HCT116 (cell line): ENCODE measurements at regions not wholly inside any gene's neighbourhood (a gene's known extent, or its start where the extent isn't known, plus 50 kb on each side); places are given as distances from the start of the nearest gene placed in this dataset.

Source experiments
- ATAC-seq: fragments of 200-7000 bp; cut with Tn5 transposase; 2 replicates; pipeline ENCODE4 v1.9.1; 2020; ENCODE audit warnings: mild to moderate bottlenecking, moderate library complexity
- BruUV-seq: library from RNA; stranded (reverse); fragments of 400-500 nt; replicated peaks from 2 replicates; lab custom pipeline; 2021; lab: Mats Ljungman, UMichigan
- CTCF ChIA-PET: fragments of 300-600 bp; sonication (Branson Sonifier 250); formaldehyde crosslinking; loops from one replicate; lab custom pipeline; 2021; ENCODE audit warnings: antibody characterized with exemption; lab: Charles Lee
- POLR2A ChIA-PET: fragments of 300-600, 350-600 bp; sonication (Branson Sonifier 250); formaldehyde crosslinking; loops from one replicate; lab custom pipeline; 2021; ENCODE audit warnings: antibody characterized with exemption; lab: Charles Lee
- RAD21 ChIA-PET, 2 experiments: fragments of 300-600 bp; sonication (Branson Sonifier 250); formaldehyde crosslinking; loops; one replicate each; lab custom pipeline; 2023; ENCODE audit warnings: low total read pairs in 2 of 2; ENCODE audit not compliant: uncharacterized antibody in 2 of 2, unreplicated experiment in 2 of 2, low non-redundant PET in 1 of 2; lab: Charles Lee
- DNase-seq: peaks from one replicate; pipeline ENCODE4 v3.0.0-alpha.2; 2010; ENCODE audit warnings: low read depth, low spot score
- H2AFZ ChIP-seq: fragments of 200-600 bp; shearing (Covaris generic), sonication (generic); 2 replicates; pipeline ENCODE4 v1.6.1; 2017; ENCODE audit warnings: low read depth, mixed run types, mixed read lengths, antibody characterized with exemption, low read length; ENCODE audit not compliant: poor library complexity, severe bottlenecking
- H3K27ac ChIP-seq: 2 replicates; pipeline ENCODE4 v1.5.1; 2012; ENCODE audit warnings: low read depth, low read length
- H3K27me3 ChIP-seq: fragments of 200-600 bp; sonication (generic); 2 replicates; pipeline ENCODE4 v1.6.1; 2016; ENCODE audit warnings: mixed run types, low read length, mixed read lengths; ENCODE audit not compliant: insufficient read depth
- H3K36me3 ChIP-seq, 2 experiments: fragments of 200-500 bp in 1 of 2; fragments of 200-600 bp in 1 of 2; sonication (Bioruptor generic) in 1 of 2; sonication (generic) in 1 of 2; 2 replicates each; pipeline versions ENCODE4 v1.5.1 to v1.6.1; 2014 to 2016; ENCODE audit warnings: low read length in 2 of 2, inconsistent platforms in 1 of 2, mixed read lengths in 1 of 2, mixed run types in 1 of 2; ENCODE audit not compliant: insufficient read depth in 2 of 2, control insufficient read depth in 1 of 2
- H3K4me1 ChIP-seq, 2 experiments: fragments of 200-600 bp in 1 of 2; sonication (generic) in 1 of 2; 2 replicates each; pipeline versions ENCODE4 v1.5.1 to v1.6.1; 2012 to 2017; ENCODE audit warnings: low read length in 2 of 2, inconsistent platforms in 1 of 2, mild to moderate bottlenecking in 1 of 2, mixed read lengths in 1 of 2, mixed run types in 1 of 2, moderate library complexity in 1 of 2; ENCODE audit not compliant: insufficient read depth in 2 of 2, control insufficient read depth in 1 of 2
- H3K4me2 ChIP-seq: fragments of 200-600 bp; sonication (generic); 2 replicates; pipeline ENCODE4 v1.6.1; 2017; ENCODE audit warnings: mixed run types, low read length, mixed read lengths
- H3K4me3 ChIP-seq, 2 experiments: fragments of 200-600 bp in 1 of 2; sonication (generic) in 1 of 2; replicated peaks in 1 of 2; 2 replicates each; pipeline ENCODE4 v1.5.1; 2011 to 2016; ENCODE audit warnings: low read length in 2 of 2, control low read depth in 1 of 2, low read depth in 1 of 2, mild to moderate bottlenecking in 1 of 2, mixed read lengths in 1 of 2, mixed run types in 1 of 2
- H3K79me2 ChIP-seq: fragments of 200-600 bp; sonication (generic); 2 replicates; pipeline ENCODE4 v1.6.1; 2017; ENCODE audit warnings: mild to moderate bottlenecking, mixed run types, low read length, moderate library complexity, mixed read lengths; ENCODE audit not compliant: insufficient read depth
- H3K9ac ChIP-seq: fragments of 200-600 bp; sonication (generic); 2 replicates; pipeline ENCODE4 v1.6.1; 2016; ENCODE audit warnings: low read length, mixed read lengths
- H3K9me2 ChIP-seq: fragments of 200-600 bp; sonication (generic), shearing (Covaris generic); 2 replicates; pipeline ENCODE4 v1.6.1; 2017; ENCODE audit warnings: mixed run types, mild to moderate bottlenecking, moderate library complexity; ENCODE audit not compliant: insufficient read depth
- H3K9me3 ChIP-seq, 2 experiments: fragments of 200-500 bp in 1 of 2; fragments of 200-600 bp in 1 of 2; sonication (Bioruptor generic) in 1 of 2; sonication (generic) in 1 of 2; 2 replicates each; pipeline ENCODE4 v1.6.1; 2014 to 2017; ENCODE audit warnings: low read length in 2 of 2, mixed read lengths in 2 of 2, inconsistent platforms in 1 of 2, low read depth in 1 of 2, mild to moderate bottlenecking in 1 of 2, mixed run types in 1 of 2, moderate library complexity in 1 of 2; ENCODE audit not compliant: control insufficient read depth in 1 of 2, insufficient read depth in 1 of 2
- H4K20me1 ChIP-seq: fragments of 200-600 bp; sonication (generic), shearing (Covaris generic); 2 replicates; pipeline ENCODE4 v1.6.1; 2017; ENCODE audit warnings: mixed run types, mild to moderate bottlenecking, moderate library complexity; ENCODE audit not compliant: insufficient read depth
- CEBPB ChIP-seq: IDR thresholded peaks from 2 replicates; pipeline ENCODE4 v1.6.1; 2012; ENCODE audit warnings: low read depth
- EZH2 ChIP-seq: fragments of 200-600 bp; sonication (generic); IDR thresholded peaks from 2 replicates; pipeline ENCODE4 v1.6.1; 2017; ENCODE audit warnings: antibody characterized with exemption, mixed run types
- FOSL1 ChIP-seq: IDR thresholded peaks from 2 replicates; pipeline ENCODE4 v1.6.1; 2012; ENCODE audit warnings: low read depth
- MAX ChIP-seq: IDR thresholded peaks from 2 replicates; pipeline ENCODE4 v1.6.1; 2012
- POLR2A ChIP-seq: IDR thresholded peaks from 2 replicates; pipeline ENCODE4 v1.7.0; 2011; ENCODE audit warnings: borderline replicate concordance; ENCODE audit not compliant: insufficient read depth, insufficient read length; ENCODE audit errors: extremely low read depth
- POLR2AphosphoS5 ChIP-seq: IDR thresholded peaks from 2 replicates; pipeline ENCODE4 v1.6.1; 2011; ENCODE audit warnings: mild to moderate bottlenecking, low read depth, low read length, moderate library complexity
- REST ChIP-seq: IDR thresholded peaks from 2 replicates; pipeline ENCODE4 v1.6.1; 2012; ENCODE audit warnings: low read depth
- SP1 ChIP-seq: IDR thresholded peaks from 2 replicates; pipeline ENCODE4 v1.6.1; 2012; ENCODE audit warnings: low read depth
- intact Hi-C: fragments of 100-400 bp; cut with micrococcal nuclease; formaldehyde crosslinking; loops from 2 replicates; pipeline ENCODE4 v1.10.0; 2022

- Histone ChIP-seq H3K9ac (no peak overlapping the region), H3K27me3 (no peaks in the 10 kb centered on the region), H3K4me3 (no peak overlapping the region), H3K4me1 (no peaks in the 10 kb centered on the region), H3K36me3 (no peaks in the 10 kb centered on the region), H3K27ac (no peak overlapping the region), H3K4me2 (no peak overlapping the region)
- ChIA-PET POLR2A (no interaction called here), RAD21 (no interaction called here), CTCF (no interaction called here)
- no TSS peak for BruUV-seq
- no peak for ATAC-seq
- no peak for DNase-seq
- TF ChIP-seq POLR2A: no peak
- no peak for TF ChIP-seq POLR2AphosphoS5
- TF ChIP-seq FOSL1: no peak
- no peak for TF ChIP-seq SP1
- TF ChIP-seq CEBPB: no peak
- no peak for TF ChIP-seq EZH2
- no peak for TF ChIP-seq MAX
- no peak for TF ChIP-seq REST
- TF ChIP-seq, all 23 proteins: peak for 0
- H4K20me1 ChIP-seq: no peaks in the 10 kb centered on the region
- peaks cover 0 to 5% of the 10 kb centered on the region in 2 experiments; a peak in 2 of 4 replicates for H3K9me3 ChIP-seq
- no peaks in the 10 kb centered on the region for H3K79me2 ChIP-seq
- intact Hi-C loops: no loop called here
- no peak overlapping the region for H2AFZ ChIP-seq
- no peaks in the 10 kb centered on the region for H3K9me2 ChIP-seq
Measured at GRCh38 chr3:35215525-35216500, 423.5 kb upstream of the ARPP21 start.
